ENCODE measurements at regions not wholly inside any gene's neighbourhood (a gene's known extent, or its start where the extent isn't known, plus 50 kb on each side); places are given as distances from the start of the nearest gene placed in this dataset.

- TF ChIP-seq CTCF (IDR thresholded peaks at IDR 0.05) = no peak
- Histone ChIP-seq H3K27ac (no peak overlapping the region), H2AFZ (no peak overlapping the region), H3K9me3 (ENCODE audit: control insufficient read depth, low read length) (no peaks in the 10 kb centered on the region), H3K4me3 (ENCODE audit: low read depth, low read length) (no peak overlapping the region), H3K36me3 (ENCODE audit: control insufficient read depth, insufficient read depth, low read length) (no peaks in the 10 kb centered on the region), H3K4me2 (ENCODE audit: low read length) (no peak overlapping the region), H3K9ac (no peak overlapping the region), H3K27me3 (ENCODE audit: control insufficient read depth, insufficient read depth, low read length) (no peaks in the 10 kb centered on the region), H3K4me1 (no peaks in the 10 kb centered on the region), H3K79me2 (no peaks in the 10 kb centered on the region)
These were observed 238.6 kb upstream of the DDHD1 start for GRCh38 chr14:53391631-53392285.

- H3K9ac ChIP-seq = no peak overlapping the region
- TF ChIP-seq CTCF (IDR thresholded peaks at IDR 0.05) = no peak
- H3K9me3 ChIP-seq (ENCODE audit: control insufficient read depth, low read length) = no peaks in the 10 kb centered on the region
- no peak overlapping the region for H3K4me3 ChIP-seq (ENCODE audit: low read depth, low read length)
- H3K27me3 ChIP-seq (ENCODE audit: control insufficient read depth, insufficient read depth, low read length) = no peaks in the 10 kb centered on the region
- no peaks in the 10 kb centered on the region for H3K36me3 ChIP-seq (ENCODE audit: control insufficient read depth, insufficient read depth, low read length)
- H3K79me2 ChIP-seq = no peaks in the 10 kb centered on the region
- no peak overlapping the region for H2AFZ ChIP-seq
- no peak overlapping the region for H3K4me2 ChIP-seq (ENCODE audit: low read length)
- no peaks in the 10 kb centered on the region for H3K4me1 ChIP-seq
- no peak overlapping the region for H3K27ac ChIP-seq
These were observed 238.0 kb upstream of the DDHD1 start for GRCh38 chr14:53391156-53391555.

GRCh38 chr14:53390008-53390407, 236.9 kb upstream of the DDHD1 start:
- no peak overlapping the region for H3K9ac ChIP-seq
- H3K79me2 ChIP-seq = no peaks in the 10 kb centered on the region
- no peaks in the 10 kb centered on the region for H3K36me3 ChIP-seq (ENCODE audit: control insufficient read depth, insufficient read depth, low read length)
- H2AFZ ChIP-seq = no peak overlapping the region
- no peak overlapping the region for H3K4me3 ChIP-seq (ENCODE audit: low read depth, low read length)
- no peaks in the 10 kb centered on the region for H3K4me1 ChIP-seq
- no peak overlapping the region for H3K4me2 ChIP-seq (ENCODE audit: low read length)
- no peak for TF ChIP-seq CTCF (IDR thresholded peaks at IDR 0.05)
- no peak overlapping the region for H3K27ac ChIP-seq
- H3K9me3 ChIP-seq (ENCODE audit: control insufficient read depth, low read length) = no peaks in the 10 kb centered on the region
- no peaks in the 10 kb centered on the region for H3K27me3 ChIP-seq (ENCODE audit: control insufficient read depth, insufficient read depth, low read length)

- TF ChIP-seq CTCF (IDR thresholded peaks at IDR 0.05) = no peak
- Histone ChIP-seq H2AFZ (no peak overlapping the region), H3K4me3 (ENCODE audit: low read depth, low read length) (no peak overlapping the region), H3K9ac (no peak overlapping the region), H3K79me2 (no peaks in the 10 kb centered on the region), H3K27ac (no peak overlapping the region), H3K36me3 (ENCODE audit: control insufficient read depth, insufficient read depth, low read length) (no peaks in the 10 kb centered on the region), H3K27me3 (ENCODE audit: control insufficient read depth, insufficient read depth, low read length) (no peaks in the 10 kb centered on the region), H3K9me3 (ENCODE audit: control insufficient read depth, low read length) (no peaks in the 10 kb centered on the region), H3K4me1 (no peaks in the 10 kb centered on the region), H3K4me2 (ENCODE audit: low read length) (no peak overlapping the region)
These were observed 236.1 kb upstream of the DDHD1 start for GRCh38 chr14:53389202-53389601.

GRCh38 chr14:53386362-53386761, 233.2 kb upstream of the DDHD1 start:
- no peak overlapping the region for H3K27ac ChIP-seq
- no peaks in the 10 kb centered on the region for H3K36me3 ChIP-seq (ENCODE audit: control insufficient read depth, insufficient read depth, low read length)
- H3K9me3 ChIP-seq (ENCODE audit: control insufficient read depth, low read length) = no peaks in the 10 kb centered on the region
- no peaks in the 10 kb centered on the region for H3K27me3 ChIP-seq (ENCODE audit: control insufficient read depth, insufficient read depth, low read length)
- no peak overlapping the region for H3K4me2 ChIP-seq (ENCODE audit: low read length)
- H3K79me2 ChIP-seq = no peaks in the 10 kb centered on the region
- H2AFZ ChIP-seq = no peak overlapping the region
- no peak overlapping the region for H3K4me3 ChIP-seq (ENCODE audit: low read depth, low read length)
- H3K9ac ChIP-seq = no peak overlapping the region
- no peaks in the 10 kb centered on the region for H3K4me1 ChIP-seq
- no peak for TF ChIP-seq CTCF (IDR thresholded peaks at IDR 0.05)
